Esophagus mucosa (tissue), 1 donor: ENCODE measurements at regions not wholly inside any gene's neighbourhood (a gene's known extent, or its start where the extent isn't known, plus 50 kb on each side); places are given as distances from the start of the nearest gene placed in this dataset.

ENCODE experiments used
- ATAC-seq: fragments of 200-7000 bp; cut with Tn5 transposase; one replicate; pipeline ENCODE4 v1.9.1; 2020
- donor health status: DM: yes; HTN: yes; CAD: no.

GRCh38 chr1:83769594-83770318, 229.2 kb downstream of the TTLL7 start:
- no peak for ATAC-seq

DNA sequence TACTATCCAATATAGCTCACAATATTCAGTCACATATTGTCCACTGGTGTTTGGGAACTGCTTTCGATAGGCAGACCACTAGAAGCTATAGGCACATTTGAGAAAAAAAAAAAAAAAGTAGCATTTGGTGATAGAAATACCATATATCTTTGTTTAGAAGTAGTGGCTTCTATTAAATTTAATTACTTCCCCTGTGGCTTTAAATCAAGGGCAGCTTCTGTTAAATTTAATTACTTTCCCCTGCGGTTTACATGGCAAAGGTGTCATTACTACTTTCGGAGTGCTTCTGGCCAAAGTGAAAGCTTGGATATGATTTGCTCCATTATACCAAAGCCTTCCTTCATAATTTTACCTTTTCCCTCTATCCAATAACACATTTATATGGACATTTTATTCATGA, 229.9 kb downstream of the TTLL7 start:
- ATAC-seq: no peak

GRCh38 chr1:83766241-83766691, 232.7 kb downstream of the TTLL7 start:
- ATAC-seq: no peak

DNA sequence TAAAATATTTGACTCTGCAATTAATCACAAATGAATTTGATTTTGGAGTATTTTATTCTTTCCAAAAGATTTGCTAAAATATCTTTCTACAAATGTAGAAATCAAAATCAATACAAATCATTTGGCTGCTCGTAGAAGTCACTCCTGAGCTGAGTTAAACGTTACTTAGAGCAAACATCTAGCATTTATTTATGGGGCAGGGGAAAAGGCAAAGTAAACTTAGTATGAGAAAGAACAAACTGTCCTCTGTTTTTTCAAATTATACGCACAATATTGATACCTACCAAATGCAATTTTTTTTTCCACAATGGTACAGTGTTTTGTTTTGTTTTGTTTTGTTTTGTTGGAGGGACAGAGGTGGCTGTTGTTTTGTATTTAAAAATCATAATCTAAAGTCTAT, 233.8 kb downstream of the TTLL7 start:
- ATAC-seq: no peak

GRCh38 chr1:83764209-83764608, 234.7 kb downstream of the TTLL7 start:
- no peak for ATAC-seq

GRCh38 chr1:83763361-83764095, 235.4 kb downstream of the TTLL7 start:
- ATAC-seq: no peak

- ATAC-seq: no peak
These were observed 236.5 kb downstream of the TTLL7 start for GRCh38 chr1:83762416-83762815.

- ATAC-seq: no peak
These were observed 236.9 kb downstream of the TTLL7 start for GRCh38 chr1:83762039-83762365.

GRCh38 chr1:83761167-83762038, 237.5 kb downstream of the TTLL7 start:
- ATAC-seq: peak; percentile 65

- no peak for ATAC-seq
These were observed 238.5 kb downstream of the TTLL7 start for GRCh38 chr1:83760226-83761021.

GRCh38 chr1:83756984-83757717, 241.8 kb downstream of the TTLL7 start:
- ATAC-seq: no peak

DNA sequence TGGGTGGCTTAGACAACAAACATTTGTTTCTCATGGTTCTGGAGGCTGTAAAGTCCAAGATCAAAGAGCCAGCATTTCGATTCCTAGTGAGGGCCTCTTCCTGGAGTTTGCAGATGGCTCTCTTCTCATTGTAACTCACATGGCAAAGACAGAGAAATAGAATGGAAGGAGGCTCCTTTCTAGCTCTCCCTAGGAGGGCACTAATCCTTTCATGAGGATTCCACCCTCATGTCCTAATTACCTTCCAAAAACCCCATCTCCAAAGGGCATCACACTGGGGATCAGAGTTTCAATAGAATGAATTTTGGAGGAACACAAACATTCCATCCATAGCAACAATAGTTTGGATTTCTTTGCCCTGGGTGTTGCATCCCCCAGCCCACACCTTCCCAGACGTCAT, 247.3 kb downstream of the TTLL7 start:
- ATAC-seq: no peak

- ATAC-seq: no peak
These were observed 248.7 kb downstream of the TTLL7 start for GRCh38 chr1:83750201-83750600.

DNA sequence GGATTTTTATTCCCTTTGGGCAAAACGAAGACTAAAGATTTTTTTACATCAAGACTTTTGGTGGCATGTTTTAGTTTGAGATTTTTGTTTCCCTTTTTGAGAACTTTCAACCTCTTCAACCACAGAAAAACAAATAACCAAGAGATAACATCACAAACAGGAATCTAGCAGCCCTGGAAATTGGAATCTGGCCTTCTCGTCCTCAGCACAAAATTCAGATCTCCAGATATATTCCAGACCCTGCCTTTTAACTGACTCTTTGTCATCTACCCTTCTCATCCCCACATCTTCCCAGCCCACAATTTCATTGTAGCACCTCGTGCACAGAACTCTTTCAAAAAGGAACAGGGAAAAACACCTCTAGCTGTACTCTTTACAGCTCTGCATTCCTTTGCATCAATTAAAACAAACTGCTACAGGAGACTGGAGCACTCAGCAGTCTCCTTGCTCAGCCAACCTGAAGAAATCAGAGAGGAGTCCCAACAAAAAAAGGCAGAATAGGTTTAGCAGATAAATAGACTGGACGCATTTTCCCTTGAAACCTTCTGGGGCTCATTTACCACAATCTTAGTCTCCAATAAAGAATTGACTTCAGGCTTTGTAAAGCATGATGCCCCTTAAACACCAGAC, 251.0 kb downstream of the TTLL7 start:
- ATAC-seq: no peak

DNA sequence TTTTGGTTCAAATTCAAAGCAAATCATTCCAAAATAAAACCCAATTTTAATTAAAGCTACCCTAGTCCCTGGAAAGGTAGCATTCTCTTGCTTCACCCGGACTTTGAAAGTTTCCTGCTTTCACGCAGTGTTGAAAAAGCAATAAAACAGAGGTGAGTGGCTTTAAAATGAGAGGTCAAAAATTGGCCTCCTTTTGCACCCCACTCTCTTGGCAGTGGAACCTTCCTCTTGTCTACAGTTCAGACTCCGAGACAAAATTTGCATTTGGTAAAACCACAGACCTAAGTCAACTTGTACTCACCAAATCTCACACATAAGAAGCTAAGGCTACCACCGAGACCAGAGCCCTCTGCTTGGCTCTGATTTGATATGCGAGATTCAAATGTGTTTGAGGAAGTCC, 252.7 kb downstream of the TTLL7 start:
- ATAC-seq: no peak

GRCh38 chr1:83742446-83742845, 256.5 kb downstream of the TTLL7 start:
- no peak for ATAC-seq

DNA sequence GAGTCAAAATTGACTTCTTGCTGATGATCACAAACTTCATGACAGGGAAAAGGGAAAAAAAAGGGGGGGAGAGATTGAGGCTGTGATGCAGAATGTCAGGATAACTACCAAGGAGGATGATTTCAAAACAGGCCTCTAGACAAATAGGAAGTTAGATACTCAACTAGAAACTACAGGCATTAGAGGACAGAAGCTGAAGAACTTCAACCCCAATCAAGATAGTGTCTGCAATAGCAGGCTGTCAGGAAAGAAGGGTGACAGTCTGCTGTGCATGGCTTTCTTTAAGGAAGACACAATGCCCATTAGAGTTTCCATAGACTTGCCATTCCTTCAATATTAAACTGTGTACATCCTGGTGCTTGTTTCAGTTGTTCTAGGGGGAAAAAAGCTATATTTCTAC, 257.2 kb downstream of the TTLL7 start:
- ATAC-seq: no peak

DNA sequence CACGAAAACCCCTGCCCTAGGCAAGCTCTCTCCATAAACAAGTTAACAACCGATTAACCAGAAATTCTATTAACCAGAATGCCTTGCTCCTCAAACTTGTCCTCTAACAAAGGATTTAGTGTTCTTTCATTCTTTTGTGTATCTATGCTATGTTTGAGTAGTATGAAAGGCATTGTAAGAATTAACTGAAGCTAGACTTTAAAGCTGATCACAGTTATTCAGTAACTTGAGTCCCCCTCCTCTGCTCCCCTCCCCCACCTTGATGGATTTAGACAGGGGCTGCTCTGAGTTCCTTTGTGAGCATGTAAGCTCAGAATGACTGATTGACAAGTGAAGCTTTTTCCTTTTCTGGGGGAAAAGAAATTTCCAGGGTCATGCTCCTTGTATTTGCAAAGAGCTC, 257.6 kb downstream of the TTLL7 start:
- ATAC-seq: no peak

- ATAC-seq: peak; percentile 69
These were observed 263.4 kb downstream of the TTLL7 start for GRCh38 chr1:83735526-83735925.

GRCh38 chr1:83734420-83734819, 264.5 kb downstream of the TTLL7 start:
- no peak for ATAC-seq

DNA sequence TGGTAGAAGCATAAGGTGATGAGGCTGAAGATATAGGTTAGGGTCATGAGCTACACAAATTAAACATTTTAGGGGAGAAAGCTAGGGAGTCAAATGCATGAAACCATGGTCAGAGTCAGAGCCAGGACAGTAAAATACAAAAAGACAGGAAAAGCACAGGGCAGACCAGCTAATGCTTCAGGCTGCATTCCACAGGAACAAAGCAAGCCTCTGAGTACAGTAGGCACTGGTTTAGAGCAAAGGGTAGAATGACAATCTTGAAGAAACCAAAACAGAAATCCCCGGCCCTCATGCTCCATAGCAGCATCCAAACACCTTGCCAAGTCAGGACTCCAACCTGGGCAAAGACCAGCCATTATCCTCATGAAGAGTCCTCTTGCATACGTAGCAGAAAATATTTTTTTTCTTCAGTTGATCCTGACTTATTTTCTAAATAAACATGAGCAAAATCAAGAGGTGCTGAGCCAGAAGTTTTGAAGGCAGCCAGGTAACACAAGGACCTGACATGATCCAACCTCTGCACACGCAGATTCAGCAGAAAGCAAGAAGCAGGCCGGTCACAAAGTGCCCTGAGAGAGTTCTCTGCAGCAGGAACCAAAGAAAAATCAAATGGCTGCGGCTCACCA, 273.1 kb downstream of the TTLL7 start:
- ATAC-seq: no peak
